GM23338 (cell line): ENCODE measurements at regions not wholly inside any gene's neighbourhood (a gene's known extent, or its start where the extent isn't known, plus 50 kb on each side); places are given as distances from the start of the nearest gene placed in this dataset.

ENCODE experiments used
- CREB1 ChIP-seq: fragments of 250-450 bp; sonication (Bioruptor Pico); IDR thresholded peaks from 2 replicates; pipeline ENCODE4 v1.5.0; 2020; ENCODE audit warnings: low read depth, mild to moderate bottlenecking, moderate library complexity
- EZH2 ChIP-seq: fragments of 200-600 bp; sonication (generic); IDR thresholded peaks from one replicate; pipeline ENCODE4 v1.8.0; 2017; ENCODE audit warnings: antibody characterized with exemption, mild to moderate bottlenecking, low read depth; ENCODE audit not compliant: unreplicated experiment
- EZH2phosphoT487 ChIP-seq: fragments of 200-600 bp; sonication (generic); IDR thresholded peaks from one replicate; pipeline ENCODE4 v1.8.1; 2018; ENCODE audit warnings: antibody characterized with exemption; ENCODE audit not compliant: unreplicated experiment
- JUNB ChIP-seq: IDR thresholded peaks from one replicate; pipeline ENCODE4 v1.6.1; 2016; ENCODE audit warnings: antibody characterized with exemption; ENCODE audit not compliant: unreplicated experiment
- NANOG ChIP-seq: IDR thresholded peaks from 2 replicates; pipeline ENCODE4 v1.6.1; 2016; ENCODE audit warnings: antibody characterized with exemption, borderline replicate concordance
- POLR2AphosphoS5 ChIP-seq: IDR thresholded peaks from 2 replicates; pipeline ENCODE4 v1.6.1; 2016; ENCODE audit warnings: antibody characterized with exemption, low read depth
- REST ChIP-seq: IDR thresholded peaks from one replicate; pipeline ENCODE4 v1.6.1; 2018; ENCODE audit warnings: antibody characterized with exemption; ENCODE audit not compliant: unreplicated experiment
- TF ChIP-seq, protein P1 (sequence below), 2 experiments: fragments of 200-600 bp in 1 of 2; sonication (generic) in 1 of 2; conservative IDR thresholded peaks; 2 replicates each; pipeline versions ENCODE4 v1.5.1 to v1.6.1; 2016 to 2017; ENCODE audit warnings: antibody characterized with exemption in 2 of 2, low read depth in 2 of 2, mild to moderate bottlenecking in 2 of 2, moderate library complexity in 1 of 2
- TF ChIP-seq, protein P2 (sequence below): fragments of 250-450 bp; sonication (Bioruptor Pico); IDR thresholded peaks from 2 replicates; pipeline ENCODE4 v1.5.0; 2020; ENCODE audit warnings: mild to moderate bottlenecking, moderate library complexity

- TF ChIP-seq, protein P1, sequence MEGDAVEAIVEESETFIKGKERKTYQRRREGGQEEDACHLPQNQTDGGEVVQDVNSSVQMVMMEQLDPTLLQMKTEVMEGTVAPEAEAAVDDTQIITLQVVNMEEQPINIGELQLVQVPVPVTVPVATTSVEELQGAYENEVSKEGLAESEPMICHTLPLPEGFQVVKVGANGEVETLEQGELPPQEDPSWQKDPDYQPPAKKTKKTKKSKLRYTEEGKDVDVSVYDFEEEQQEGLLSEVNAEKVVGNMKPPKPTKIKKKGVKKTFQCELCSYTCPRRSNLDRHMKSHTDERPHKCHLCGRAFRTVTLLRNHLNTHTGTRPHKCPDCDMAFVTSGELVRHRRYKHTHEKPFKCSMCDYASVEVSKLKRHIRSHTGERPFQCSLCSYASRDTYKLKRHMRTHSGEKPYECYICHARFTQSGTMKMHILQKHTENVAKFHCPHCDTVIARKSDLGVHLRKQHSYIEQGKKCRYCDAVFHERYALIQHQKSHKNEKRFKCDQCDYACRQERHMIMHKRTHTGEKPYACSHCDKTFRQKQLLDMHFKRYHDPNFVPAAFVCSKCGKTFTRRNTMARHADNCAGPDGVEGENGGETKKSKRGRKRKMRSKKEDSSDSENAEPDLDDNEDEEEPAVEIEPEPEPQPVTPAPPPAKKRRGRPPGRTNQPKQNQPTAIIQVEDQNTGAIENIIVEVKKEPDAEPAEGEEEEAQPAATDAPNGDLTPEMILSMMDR (conservative IDR thresholded peaks at IDR 0.05; ENCODE audit: low read depth in 2 of 2) = no peak
- TF ChIP-seq POLR2AphosphoS5 (no peak), EZH2 (no peak), CREB1 (no peak), REST (no peak), NANOG (no peak), EZH2phosphoT487 (no peak), JUNB (no peak)
- TF ChIP-seq, protein P2, sequence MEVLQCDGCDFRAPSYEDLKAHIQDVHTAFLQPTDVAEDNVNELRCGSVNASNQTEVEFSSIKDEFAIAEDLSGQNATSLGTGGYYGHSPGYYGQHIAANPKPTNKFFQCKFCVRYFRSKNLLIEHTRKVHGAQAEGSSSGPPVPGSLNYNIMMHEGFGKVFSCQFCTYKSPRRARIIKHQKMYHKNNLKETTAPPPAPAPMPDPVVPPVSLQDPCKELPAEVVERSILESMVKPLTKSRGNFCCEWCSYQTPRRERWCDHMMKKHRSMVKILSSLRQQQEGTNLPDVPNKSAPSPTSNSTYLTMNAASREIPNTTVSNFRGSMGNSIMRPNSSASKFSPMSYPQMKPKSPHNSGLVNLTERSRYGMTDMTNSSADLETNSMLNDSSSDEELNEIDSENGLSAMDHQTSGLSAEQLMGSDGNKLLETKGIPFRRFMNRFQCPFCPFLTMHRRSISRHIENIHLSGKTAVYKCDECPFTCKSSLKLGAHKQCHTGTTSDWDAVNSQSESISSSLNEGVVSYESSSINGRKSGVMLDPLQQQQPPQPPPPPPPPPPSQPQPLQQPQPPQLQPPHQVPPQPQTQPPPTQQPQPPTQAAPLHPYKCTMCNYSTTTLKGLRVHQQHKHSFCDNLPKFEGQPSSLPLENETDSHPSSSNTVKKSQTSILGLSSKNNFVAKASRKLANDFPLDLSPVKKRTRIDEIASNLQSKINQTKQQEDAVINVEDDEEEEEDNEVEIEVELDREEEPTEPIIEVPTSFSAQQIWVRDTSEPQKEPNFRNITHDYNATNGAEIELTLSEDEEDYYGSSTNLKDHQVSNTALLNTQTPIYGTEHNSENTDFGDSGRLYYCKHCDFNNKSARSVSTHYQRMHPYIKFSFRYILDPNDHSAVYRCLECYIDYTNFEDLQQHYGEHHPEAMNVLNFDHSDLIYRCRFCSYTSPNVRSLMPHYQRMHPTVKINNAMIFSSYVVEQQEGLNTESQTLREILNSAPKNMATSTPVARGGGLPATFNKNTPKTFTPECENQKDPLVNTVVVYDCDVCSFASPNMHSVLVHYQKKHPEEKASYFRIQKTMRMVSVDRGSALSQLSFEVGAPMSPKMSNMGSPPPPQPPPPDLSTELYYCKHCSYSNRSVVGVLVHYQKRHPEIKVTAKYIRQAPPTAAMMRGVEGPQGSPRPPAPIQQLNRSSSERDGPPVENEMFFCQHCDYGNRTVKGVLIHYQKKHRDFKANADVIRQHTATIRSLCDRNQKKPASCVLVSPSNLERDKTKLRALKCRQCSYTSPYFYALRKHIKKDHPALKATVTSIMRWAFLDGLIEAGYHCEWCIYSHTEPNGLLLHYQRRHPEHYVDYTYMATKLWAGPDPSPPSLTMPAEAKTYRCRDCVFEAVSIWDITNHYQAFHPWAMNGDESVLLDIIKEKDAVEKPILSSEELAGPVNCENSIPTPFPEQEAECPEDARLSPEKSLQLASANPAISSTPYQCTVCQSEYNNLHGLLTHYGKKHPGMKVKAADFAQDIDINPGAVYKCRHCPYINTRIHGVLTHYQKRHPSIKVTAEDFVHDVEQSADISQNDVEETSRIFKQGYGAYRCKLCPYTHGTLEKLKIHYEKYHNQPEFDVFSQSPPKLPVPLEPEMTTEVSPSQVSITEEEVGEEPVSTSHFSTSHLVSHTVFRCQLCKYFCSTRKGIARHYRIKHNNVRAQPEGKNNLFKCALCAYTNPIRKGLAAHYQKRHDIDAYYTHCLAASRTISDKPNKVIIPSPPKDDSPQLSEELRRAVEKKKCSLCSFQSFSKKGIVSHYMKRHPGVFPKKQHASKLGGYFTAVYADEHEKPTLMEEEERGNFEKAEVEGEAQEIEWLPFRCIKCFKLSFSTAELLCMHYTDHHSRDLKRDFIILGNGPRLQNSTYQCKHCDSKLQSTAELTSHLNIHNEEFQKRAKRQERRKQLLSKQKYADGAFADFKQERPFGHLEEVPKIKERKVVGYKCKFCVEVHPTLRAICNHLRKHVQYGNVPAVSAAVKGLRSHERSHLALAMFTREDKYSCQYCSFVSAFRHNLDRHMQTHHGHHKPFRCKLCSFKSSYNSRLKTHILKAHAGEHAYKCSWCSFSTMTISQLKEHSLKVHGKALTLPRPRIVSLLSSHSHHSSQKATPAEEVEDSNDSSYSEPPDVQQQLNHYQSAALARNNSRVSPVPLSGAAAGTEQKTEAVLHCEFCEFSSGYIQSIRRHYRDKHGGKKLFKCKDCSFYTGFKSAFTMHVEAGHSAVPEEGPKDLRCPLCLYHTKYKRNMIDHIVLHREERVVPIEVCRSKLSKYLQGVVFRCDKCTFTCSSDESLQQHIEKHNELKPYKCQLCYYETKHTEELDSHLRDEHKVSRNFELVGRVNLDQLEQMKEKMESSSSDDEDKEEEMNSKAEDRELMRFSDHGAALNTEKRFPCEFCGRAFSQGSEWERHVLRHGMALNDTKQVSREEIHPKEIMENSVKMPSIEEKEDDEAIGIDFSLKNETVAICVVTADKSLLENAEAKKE (CRISPR knock-in tag) = no peak
Observed at GRCh38 chr3:130626049-130626448, 109.1 kb downstream of the COL6A6 start.
